ENCODE measurements at regions not wholly inside any gene's neighbourhood (a gene's known extent, or its start where the extent isn't known, plus 50 kb on each side); places are given as distances from the start of the nearest gene placed in this dataset.
"Not testable (repeated sequence)": the region's sequence is repeated elsewhere in the genome, so short reads cannot be mapped to it uniquely, and the experiment has no call there.

DNA sequence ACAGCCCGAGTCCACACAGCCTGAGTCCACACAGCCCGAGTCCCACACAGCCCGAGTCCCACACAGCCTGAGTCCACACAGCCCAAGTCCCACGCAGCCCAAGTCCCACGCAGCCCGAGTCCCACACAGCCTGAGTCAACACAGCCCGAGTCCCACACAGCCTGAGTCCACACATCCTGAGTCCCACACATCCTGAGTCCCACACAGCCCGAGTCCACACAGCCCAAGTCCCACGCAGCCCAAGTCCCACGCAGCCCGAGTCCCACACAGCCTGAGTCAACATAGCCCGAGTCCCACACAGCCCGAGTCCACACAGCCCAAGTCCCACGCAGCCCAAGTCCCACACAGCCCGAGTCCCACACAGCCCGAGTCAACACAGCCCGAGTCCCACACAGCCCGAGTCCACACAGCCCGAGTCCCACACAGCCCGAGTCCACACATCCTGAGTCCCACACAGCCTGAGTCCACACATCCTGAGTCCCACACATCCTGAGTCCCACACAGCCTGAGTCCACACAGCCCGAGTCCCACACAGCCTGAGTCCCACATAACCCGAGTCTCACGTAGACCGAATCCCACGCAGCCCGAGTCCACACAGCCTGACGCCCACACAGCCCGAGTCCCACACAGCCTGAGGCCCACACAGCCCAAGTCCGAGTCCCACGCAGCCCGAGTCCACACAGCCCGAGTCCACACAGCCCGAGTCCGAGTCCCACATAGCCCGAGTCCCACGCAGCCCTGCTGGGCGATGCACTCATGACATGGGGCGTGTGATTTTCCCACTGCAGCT lies 60.6 kb upstream of the SMOC2 start:
- H3K9me3 Mint-ChIP-seq; H3K4me1 Mint-ChIP-seq; DNase-seq; ATAC-seq; H3K4me3 Mint-ChIP-seq; H3K27ac Mint-ChIP-seq; H3K36me3 Mint-ChIP-seq (ENCODE audit: low read depth); H3K27me3 Mint-ChIP-seq: not testable (repeated sequence)

DNA sequence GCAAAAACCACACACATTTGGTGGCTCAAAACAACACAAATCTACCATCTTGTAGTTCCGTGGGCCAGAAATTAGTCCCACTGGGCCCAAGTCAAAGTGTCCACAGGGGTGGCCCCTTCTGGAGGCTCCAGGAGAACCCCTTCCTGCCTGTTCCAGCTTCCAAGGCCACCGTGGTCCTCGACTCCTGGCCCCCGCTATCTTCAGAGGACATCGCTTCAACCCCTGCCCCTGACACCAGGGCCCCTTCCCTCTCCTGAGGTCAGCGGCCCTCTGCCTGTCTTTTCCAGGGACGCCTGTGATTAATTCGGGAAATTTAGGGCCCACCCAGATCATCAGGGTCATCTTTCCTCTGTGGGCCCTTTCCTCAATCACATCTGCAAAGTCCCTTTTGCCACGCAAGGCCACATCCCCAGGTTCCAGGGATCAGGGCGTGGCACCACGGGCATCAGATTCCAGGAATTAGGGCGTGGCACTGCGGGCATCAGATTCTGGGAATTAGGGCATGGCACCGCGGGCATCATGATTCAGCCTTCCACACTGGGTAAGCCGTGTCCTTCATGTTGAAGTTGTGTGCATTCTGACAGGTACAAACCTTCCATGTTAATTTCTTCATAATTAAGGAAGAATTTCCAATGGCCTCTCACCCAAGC lies 59.9 kb upstream of the SMOC2 start:
- Mint-ChIP-seq H3K4me3 (no peak overlapping the region), H3K27me3 (no peaks in the 10 kb centered on the region), H3K27ac (no peak overlapping the region), H3K9me3 (no peaks in the 10 kb centered on the region), H3K36me3 (ENCODE audit: low read depth) (no peaks in the 10 kb centered on the region), H3K4me1 (no peaks in the 10 kb centered on the region)
- DNase-seq = no peak
- no peak for ATAC-seq

DNA sequence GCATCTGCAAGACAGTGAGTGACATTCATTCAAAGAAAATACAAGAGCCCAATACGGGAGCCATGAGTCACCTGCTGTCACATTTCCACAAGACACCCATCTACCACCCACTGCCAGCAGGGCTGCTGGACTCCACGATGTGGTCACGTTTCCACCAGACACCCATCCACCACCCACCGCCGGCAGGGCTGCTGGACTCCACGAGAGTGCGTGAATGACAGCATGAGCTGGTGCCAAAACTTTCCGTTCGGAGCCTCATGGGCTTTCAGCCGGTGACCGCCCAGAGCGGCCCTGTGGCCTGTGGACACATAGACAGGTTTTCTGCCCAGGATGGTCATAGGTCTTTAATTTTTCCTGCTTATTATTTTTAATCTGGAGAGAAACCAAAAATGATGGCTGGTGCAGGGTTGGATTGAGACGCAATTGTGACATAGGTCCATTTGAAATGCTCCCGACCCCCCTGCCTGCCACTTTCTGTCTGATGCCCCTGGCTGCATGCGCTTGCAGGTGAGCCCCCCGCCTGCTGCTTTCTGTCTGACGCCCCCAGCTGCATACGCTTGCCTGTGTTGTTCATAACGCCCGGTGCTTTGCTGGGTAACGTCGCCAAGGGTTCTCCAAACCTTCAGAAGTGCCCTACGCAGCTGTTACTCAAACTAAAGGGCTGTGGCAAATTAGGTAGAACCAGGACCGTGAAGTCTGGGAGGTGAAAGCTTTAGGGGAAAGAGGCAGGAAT lies 59.1 kb upstream of the SMOC2 start:
- no peaks in the 10 kb centered on the region for H3K4me1 Mint-ChIP-seq
- no peaks in the 10 kb centered on the region for H3K9me3 Mint-ChIP-seq
- DNase-seq = no peak
- no peak for ATAC-seq
- no peaks in the 10 kb centered on the region for H3K27me3 Mint-ChIP-seq
- H3K36me3 Mint-ChIP-seq (ENCODE audit: low read depth) = no peaks in the 10 kb centered on the region
- no peak overlapping the region for H3K27ac Mint-ChIP-seq
- H3K4me3 Mint-ChIP-seq = no peak overlapping the region

DNA sequence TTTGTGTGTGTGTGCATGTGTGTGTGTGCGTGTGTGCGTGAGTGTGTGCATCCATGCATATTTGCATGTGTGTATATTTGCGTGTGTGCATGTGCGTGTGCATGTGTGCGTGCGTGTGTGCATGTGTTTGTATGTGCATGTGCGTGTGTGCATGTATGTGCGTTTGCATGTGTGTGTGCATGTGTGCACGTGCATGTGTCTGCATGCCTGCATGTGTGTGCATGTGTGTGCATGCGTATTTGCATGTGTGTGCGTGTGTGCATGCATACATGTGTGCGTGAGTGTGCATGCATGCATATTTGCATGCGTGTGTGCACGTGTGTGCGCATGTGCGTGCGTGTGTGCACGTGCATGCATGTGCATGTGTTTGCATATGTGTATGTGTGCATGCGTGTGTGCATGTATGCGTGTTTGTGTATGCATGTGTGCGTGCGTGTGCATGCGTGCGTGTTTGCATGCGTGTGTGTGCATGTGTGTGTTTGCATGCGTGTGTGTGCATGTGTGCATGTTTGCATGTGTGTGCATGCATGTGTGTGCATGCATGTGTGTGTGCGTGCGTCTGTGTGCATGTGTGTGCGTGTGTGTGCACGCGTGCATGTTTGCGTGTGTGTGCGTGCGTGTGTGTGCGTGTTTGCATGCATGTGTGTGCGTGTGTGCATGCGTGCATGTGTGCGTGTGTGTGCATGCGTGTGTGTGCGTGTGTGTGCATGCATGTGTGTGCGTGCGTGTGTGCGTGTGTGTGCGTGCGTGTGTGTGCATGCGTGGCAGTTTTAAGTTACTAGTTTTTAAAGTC lies 57.7 kb upstream of the SMOC2 start:
- Mint-ChIP-seq H3K4me3 (no peak overlapping the region), H3K27me3 (no peaks in the 10 kb centered on the region), H3K27ac (no peak overlapping the region), H3K9me3 (no peaks in the 10 kb centered on the region), H3K4me1 (no peaks in the 10 kb centered on the region), H3K36me3 (ENCODE audit: low read depth) (no peaks in the 10 kb centered on the region)
- DNase-seq (no peak), ATAC-seq (no peak)

DNA sequence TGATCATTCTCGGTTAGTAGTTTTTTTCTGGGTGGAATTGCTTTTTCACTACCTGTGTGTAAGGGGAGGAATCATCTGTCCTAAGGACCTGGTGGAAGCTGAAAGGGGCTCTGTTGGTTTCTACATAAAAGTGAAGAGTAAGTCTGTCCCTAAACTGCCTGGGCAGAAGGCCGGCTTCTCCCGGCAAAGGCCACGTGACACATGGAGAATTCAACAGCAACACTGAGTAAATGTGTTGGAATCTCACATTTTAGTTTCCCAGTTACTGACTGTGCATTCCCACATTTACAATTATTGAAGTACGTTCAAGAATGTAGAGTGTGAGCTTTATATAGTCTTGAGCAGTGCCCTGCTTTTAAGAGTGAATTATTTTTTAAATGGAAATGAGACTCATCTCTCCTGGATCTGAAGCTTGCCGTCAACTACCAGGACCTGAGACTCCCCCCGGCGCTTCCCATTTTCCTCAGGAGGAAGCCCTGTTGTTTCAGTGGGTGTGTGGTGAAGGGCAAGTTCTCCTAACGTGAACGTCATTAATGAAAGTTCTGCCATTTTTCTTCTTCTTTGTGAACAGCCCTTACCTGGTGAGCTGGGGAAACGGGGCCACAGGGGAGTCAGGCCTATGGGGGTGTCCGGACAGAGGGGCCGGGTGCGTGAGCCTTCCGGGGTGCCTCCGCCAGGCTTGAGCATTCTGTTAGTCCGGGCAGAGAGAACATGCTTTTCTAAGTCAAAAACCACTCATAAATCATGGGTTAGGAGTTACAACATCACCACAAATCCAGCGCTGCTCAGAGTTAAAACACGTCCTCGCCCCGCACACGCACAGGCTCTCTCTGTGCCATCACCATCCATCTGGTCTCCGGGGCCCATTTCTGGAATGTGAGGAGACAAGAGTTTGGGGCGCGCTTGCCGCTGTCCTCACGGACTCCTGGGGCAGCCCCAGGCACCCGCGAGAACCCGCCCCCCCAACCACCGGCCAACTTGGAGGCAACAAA lies 56.6 kb upstream of the SMOC2 start:
- no peak overlapping the region for H3K4me3 Mint-ChIP-seq
- H3K27me3 Mint-ChIP-seq = no peaks in the 10 kb centered on the region
- no peaks in the 10 kb centered on the region for H3K36me3 Mint-ChIP-seq (ENCODE audit: low read depth)
- H3K9me3 Mint-ChIP-seq = no peaks in the 10 kb centered on the region
- no peak overlapping the region for H3K27ac Mint-ChIP-seq
- DNase-seq (no peak), ATAC-seq (no peak)
- no peaks in the 10 kb centered on the region for H3K4me1 Mint-ChIP-seq

DNA sequence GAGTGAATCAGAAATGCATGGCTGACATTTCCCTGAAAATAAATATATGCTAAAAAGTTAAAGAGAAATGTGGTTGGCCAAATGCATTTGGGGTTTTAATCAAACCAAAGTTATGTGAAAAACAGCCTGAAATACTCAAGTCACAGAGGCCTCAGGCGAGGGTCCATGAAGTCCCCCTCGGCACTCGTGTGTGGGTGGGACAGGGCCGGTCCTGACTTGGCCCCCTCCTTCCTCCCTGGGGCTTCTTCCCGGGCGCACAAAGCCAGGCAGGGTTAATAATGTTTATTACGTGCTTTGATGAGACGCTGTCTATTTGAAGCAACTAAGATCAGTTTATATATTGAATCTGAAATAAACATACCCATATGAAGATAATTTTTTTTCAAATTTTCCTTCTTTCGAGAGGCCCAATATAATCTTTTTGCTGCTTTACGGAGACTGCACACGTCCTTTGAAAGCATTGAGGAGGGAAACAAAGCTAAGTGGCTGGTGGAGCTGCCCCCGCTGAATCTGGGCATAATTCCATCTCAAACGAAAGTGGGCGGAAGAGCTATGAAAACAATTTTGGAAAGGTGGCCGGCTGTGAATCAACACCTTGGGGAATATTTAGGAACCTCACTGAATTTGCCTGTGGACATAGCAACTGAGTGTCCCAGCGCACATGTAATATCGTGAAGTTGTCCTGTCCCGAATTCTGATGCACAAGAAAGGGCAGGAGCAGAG lies 55.8 kb upstream of the SMOC2 start:
- Mint-ChIP-seq H3K27me3 (no peaks in the 10 kb centered on the region), H3K36me3 (ENCODE audit: low read depth) (no peaks in the 10 kb centered on the region), H3K4me3 (no peak overlapping the region), H3K9me3 (no peaks in the 10 kb centered on the region), H3K4me1 (no peaks in the 10 kb centered on the region), H3K27ac (no peak overlapping the region)
- no peak for DNase-seq
- ATAC-seq = no peak

DNA sequence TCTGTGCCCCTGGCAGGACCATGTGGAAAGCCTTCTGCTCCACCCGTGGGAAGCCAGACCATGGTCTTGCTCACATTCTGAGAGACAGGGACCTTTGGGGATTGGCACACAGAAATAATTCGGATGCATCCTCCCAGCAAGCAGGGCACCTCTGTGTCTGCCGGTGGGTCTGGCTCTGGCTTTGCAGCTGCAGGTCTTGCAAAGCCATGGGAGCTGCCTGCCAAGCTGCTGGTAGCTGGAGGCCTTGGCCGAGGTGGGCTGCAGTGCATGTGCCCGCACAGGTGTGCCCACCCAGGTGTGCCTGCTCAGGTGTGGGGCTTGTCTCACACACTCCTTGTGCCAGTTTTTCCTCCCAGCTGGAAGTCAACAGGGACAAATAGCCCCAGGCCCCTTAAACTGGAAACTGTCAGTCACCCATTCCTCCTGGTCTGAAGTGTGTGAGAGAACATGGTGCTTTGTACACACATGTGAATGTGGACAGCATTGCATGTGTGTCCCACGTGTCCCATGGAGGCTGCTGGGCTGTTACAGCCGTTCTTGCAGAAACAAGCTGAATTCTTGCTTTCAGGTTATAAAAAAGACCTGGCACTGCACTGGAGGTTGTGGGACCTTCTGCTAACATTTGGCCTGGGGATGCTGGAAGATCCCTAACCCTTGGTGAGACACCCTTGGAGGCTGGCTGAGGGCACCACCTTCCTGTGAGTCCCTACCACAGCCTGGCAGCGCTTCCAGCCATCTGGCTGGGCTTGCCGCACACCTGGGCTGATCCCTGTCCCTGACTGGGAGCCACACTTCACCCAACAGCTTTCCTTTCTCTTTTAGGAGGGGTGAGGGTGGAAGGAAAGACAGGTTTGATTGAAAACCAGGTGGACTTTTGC lies 54.9 kb upstream of the SMOC2 start:
- Mint-ChIP-seq H3K4me3 (no peak overlapping the region), H3K4me1 (no peaks in the 10 kb centered on the region), H3K36me3 (ENCODE audit: low read depth) (no peaks in the 10 kb centered on the region), H3K9me3 (no peaks in the 10 kb centered on the region), H3K27ac (no peak overlapping the region), H3K27me3 (no peaks in the 10 kb centered on the region)
- DNase-seq = no peak
- no peak for ATAC-seq

DNA sequence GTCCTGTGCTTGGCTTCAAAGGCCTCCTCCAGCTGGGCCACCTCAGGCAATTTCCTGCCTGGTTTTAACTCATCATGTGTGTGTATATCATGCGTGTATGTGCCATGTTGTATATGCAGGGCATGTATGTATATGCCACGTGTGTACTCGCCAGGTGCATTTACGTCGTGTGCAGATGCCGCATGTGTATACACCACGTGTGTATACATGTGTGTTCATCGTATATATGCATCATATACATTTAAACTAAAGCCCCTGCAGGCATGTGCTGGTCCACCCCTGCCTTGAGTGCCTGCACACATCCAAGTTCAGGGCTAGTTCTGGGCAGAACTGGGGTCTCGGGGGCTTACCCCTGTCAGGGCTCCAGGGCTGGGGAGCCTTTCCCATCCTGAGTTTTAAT lies 54.0 kb upstream of the SMOC2 start:
- Mint-ChIP-seq H3K9me3 (no peaks in the 10 kb centered on the region), H3K4me1 (no peaks in the 10 kb centered on the region), H3K4me3 (no peak overlapping the region), H3K27ac (no peak overlapping the region), H3K36me3 (ENCODE audit: low read depth) (no peaks in the 10 kb centered on the region), H3K27me3 (no peaks in the 10 kb centered on the region)
- DNase-seq = no peak
- ATAC-seq = no peak

DNA sequence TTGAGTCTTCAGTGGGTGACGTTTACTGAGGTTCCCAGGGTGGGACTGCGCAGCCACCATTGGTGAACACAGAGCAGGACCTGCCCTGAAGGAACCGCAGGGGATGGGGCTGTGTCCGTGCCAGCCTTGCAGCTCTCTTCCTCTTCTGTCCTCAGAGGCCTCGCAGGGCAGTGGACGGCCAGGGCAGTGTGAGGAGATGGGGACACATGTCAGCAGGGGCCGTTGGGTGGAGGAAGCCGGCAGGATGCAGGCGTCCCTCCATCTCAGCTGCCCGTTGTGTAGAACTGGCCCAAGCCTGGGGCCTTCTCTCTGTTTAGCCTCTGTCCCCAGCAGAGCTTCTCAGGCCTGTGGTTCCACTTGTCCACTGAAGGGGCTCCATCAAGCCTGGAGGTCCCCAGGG lies 53.6 kb upstream of the SMOC2 start:
- no peak for DNase-seq
- Mint-ChIP-seq H3K4me3 (no peak overlapping the region), H3K27me3 (peaks cover under 1% of the 10 kb centered on the region), H3K4me1 (no peaks in the 10 kb centered on the region), H3K36me3 (ENCODE audit: low read depth) (no peaks in the 10 kb centered on the region), H3K27ac (no peak overlapping the region), H3K9me3 (no peaks in the 10 kb centered on the region)
- ATAC-seq = no peak

DNA sequence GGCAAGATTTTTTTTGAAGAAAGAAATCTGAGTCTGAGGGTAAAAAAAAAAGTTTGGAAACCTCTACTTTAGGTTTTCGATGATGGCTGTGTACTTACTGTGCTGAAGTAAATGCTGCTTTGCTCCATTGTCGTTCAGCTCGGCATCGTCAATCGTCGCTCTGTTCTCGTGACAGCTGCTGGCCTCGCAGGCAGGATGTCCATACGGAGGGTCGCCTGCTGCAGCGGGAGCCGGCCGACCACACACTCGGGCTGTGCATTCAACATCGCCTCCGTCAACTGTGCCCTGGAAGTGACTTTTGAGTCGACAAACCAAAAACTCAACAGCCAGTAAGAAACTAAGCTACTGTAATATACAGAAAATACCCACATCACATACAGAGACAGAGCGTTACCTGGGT lies 53.1 kb upstream of the SMOC2 start:
- no peaks in the 10 kb centered on the region for H3K36me3 Mint-ChIP-seq (ENCODE audit: low read depth)
- no peak overlapping the region for H3K27ac Mint-ChIP-seq
- no peak for ATAC-seq
- no peaks in the 10 kb centered on the region for H3K4me1 Mint-ChIP-seq
- no peak for DNase-seq
- no peaks in the 10 kb centered on the region for H3K9me3 Mint-ChIP-seq
- peaks cover 2% of the 10 kb centered on the region for H3K27me3 Mint-ChIP-seq
- H3K4me3 Mint-ChIP-seq = no peak overlapping the region

DNA sequence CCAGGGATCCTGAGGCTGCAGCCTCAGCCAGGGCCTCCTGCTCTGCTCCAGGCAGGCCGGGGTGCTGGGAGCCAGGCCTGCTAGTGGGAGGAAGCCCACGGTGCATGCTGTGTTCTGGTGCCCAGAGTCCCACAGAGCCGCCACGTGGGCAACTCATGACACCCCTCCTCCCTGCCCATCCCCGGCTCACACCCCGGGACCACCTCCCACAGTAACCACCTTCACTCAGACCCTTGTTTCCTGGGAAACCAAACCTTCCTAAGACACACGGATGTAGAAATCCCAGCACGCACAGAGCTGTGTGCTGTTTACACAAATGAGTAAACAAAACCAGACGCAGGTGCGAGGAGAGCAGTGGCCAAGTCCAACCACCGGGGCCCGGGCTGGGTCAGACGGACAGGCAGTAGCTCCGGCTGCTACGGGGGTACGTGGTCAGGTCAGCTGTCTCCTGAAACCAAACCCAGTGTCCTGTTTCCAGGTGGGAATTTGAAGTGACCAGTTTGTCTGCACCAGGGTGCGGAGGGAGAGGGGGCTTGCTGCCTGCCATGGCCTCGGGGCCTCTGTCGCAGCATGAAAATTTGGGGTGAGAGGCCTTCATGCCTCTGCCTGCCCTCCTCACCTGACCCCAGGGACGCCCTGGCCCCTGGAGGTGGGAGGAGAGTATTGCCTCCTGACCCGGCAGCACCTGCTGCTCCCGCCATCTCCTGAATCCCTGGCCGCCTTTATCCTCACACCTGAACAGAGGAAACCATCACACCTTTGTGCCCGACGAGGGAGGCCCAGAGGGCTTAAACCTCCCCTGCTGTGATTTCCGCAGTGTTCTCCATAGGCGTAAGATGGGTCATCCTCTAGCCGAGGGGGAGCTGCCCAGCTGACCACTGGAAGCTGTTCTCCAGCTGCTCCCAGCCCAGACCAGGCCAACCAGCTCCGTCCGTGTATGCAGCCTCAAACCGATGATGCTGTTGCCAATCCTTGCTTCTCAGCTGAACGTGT lies 52.0 kb upstream of the SMOC2 start:
- H3K9me3 Mint-ChIP-seq = no peaks in the 10 kb centered on the region
- H3K27me3 Mint-ChIP-seq = peaks cover 2% of the 10 kb centered on the region
- H3K27ac Mint-ChIP-seq = no peak overlapping the region
- no peaks in the 10 kb centered on the region for H3K4me1 Mint-ChIP-seq
- no peak for DNase-seq
- H3K4me3 Mint-ChIP-seq = no peak overlapping the region
- peak; percentile 17 for ATAC-seq
- no peaks in the 10 kb centered on the region for H3K36me3 Mint-ChIP-seq (ENCODE audit: low read depth)
